ENCODE measurements at regions not wholly inside any gene's neighbourhood (a gene's known extent, or its start where the extent isn't known, plus 50 kb on each side); places are given as distances from the start of the nearest gene placed in this dataset.

- peak; percentile 20 for DNase-seq (ENCODE audit: low read depth)
- TF ChIP-seq CTCF (IDR thresholded peaks at IDR 0.05; ENCODE audit: low read length, missing control alignments): peak; percentile 27
- no peak overlapping the region for H3K4me3 ChIP-seq (replicated peaks; ENCODE audit: low read depth, low read length)
Measured at GRCh38 chr7:15889507-15889906, 203.0 kb upstream of the MEOX2 start.

- TF ChIP-seq CTCF (IDR thresholded peaks at IDR 0.05; ENCODE audit: low read length, missing control alignments): no peak
- no peak overlapping the region for H3K4me3 ChIP-seq (replicated peaks; ENCODE audit: low read depth, low read length)
- no peak for DNase-seq (ENCODE audit: low read depth)
Measured at GRCh38 chr7:15888090-15888489, 201.6 kb upstream of the MEOX2 start.

GRCh38 chr7:15886626-15887025 lies 200.1 kb upstream of the MEOX2 start:
- no peak overlapping the region for H3K4me3 ChIP-seq (replicated peaks; ENCODE audit: low read depth, low read length)
- DNase-seq (ENCODE audit: low read depth): no peak
- no peak for TF ChIP-seq CTCF (IDR thresholded peaks at IDR 0.05; ENCODE audit: low read length, missing control alignments)

- no peak overlapping the region for H3K4me3 ChIP-seq (replicated peaks; ENCODE audit: low read depth, low read length)
- no peak for DNase-seq (ENCODE audit: low read depth)
- TF ChIP-seq CTCF (IDR thresholded peaks at IDR 0.05; ENCODE audit: low read length, missing control alignments): no peak
Measured at GRCh38 chr7:15885678-15886077, 199.2 kb upstream of the MEOX2 start.

- TF ChIP-seq CTCF (IDR thresholded peaks at IDR 0.05; ENCODE audit: low read length, missing control alignments): no peak
- no peak overlapping the region for H3K4me3 ChIP-seq (replicated peaks; ENCODE audit: low read depth, low read length)
- DNase-seq (ENCODE audit: low read depth): peak; percentile 25
Measured at GRCh38 chr7:15874774-15875173, 188.3 kb upstream of the MEOX2 start.

GRCh38 chr7:15870347-15870746 lies 183.9 kb upstream of the MEOX2 start:
- H3K4me3 ChIP-seq (replicated peaks; ENCODE audit: low read depth, low read length): no peak overlapping the region
- no peak for TF ChIP-seq CTCF (IDR thresholded peaks at IDR 0.05; ENCODE audit: low read length, missing control alignments)
- DNase-seq (ENCODE audit: low read depth): no peak

GRCh38 chr7:15867441-15867840 lies 181.0 kb upstream of the MEOX2 start:
- DNase-seq (ENCODE audit: low read depth): no peak
- no peak for TF ChIP-seq CTCF (IDR thresholded peaks at IDR 0.05; ENCODE audit: low read length, missing control alignments)
- H3K4me3 ChIP-seq (replicated peaks; ENCODE audit: low read depth, low read length): no peak overlapping the region

Measured in fibroblast of pulmonary artery (primary cell).